ENCODE measurements at regions not wholly inside any gene's neighbourhood (a gene's known extent, or its start where the extent isn't known, plus 50 kb on each side); places are given as distances from the start of the nearest gene placed in this dataset.

GRCh38 chr9:13841746-13842462, 472.0 kb downstream of the NFIB start:
- FAIRE-seq, result no peak
- H3K9me3 ChIP-seq (replicated peaks; ENCODE audit: control insufficient read depth, insufficient read depth, low read depth, low read length), result no peaks in the 10 kb centered on the region
- no peaks in the 10 kb centered on the region for H3K9me1 ChIP-seq (ENCODE audit: control insufficient read depth, insufficient read depth, low read length)
- 3% methylated on average over 7 of the region's 7 CpGs for WGBS (ENCODE audit: insufficient coverage, low coverage, missing lambda C conversion rate)
- in situ Hi-C loops (cut with MboI), result no loop called here
- intact Hi-C loops (cut with micrococcal nuclease), result no loop called here
- H3K27ac ChIP-seq (ENCODE audit: extremely low read depth, low read depth, low read length), result no peak overlapping the region
- TF ChIP-seq CUX1 (CRISPR knock-in tag; IDR thresholded peaks at IDR 0.05), result no peak
- no peak for TF ChIP-seq SMARCA5 (IDR thresholded peaks at IDR 0.05)
- no peak for ATAC-seq
- ChIA-PET POLR2A (interaction anchor here (0.6 kb wide), 1 partner anchor 391 kb away, joined by 3 read pairs; no protein-coding TSS in a partner anchor), CTCF (ENCODE audit: low intra/inter-chr PET ratio) (no interaction called here)
- no peak overlapping the region for H3K9ac ChIP-seq (ENCODE audit: insufficient read depth in 1 of 2, low read depth in 2 of 2, low read length in 2 of 2)
- H2AFZ ChIP-seq (ENCODE audit: low read depth, low read length), result no peak overlapping the region
- H3K79me2 ChIP-seq (ENCODE audit: control insufficient read depth, insufficient read depth, low read length), result no peaks in the 10 kb centered on the region
- no peaks in the 10 kb centered on the region for H4K20me1 ChIP-seq (replicated peaks; ENCODE audit: control insufficient read depth, insufficient read depth, low read length)
- no peaks in the 10 kb centered on the region for H3K4me1 ChIP-seq (replicated peaks in 1 of 2; ENCODE audit: control insufficient read depth in 2 of 2, insufficient read depth in 2 of 2, low read length in 2 of 2)
- no peaks in the 10 kb centered on the region for H3K36me3 ChIP-seq (ENCODE audit: control insufficient read depth, insufficient read depth, low read length)
- no TSS peak for BruUV-seq (replicated peaks)
- no peaks in the 10 kb centered on the region for H3K27me3 ChIP-seq (ENCODE audit: control insufficient read depth in 2 of 2, insufficient read depth in 2 of 2, low read length in 2 of 2)
- no peak overlapping the region for H3K4me2 ChIP-seq (ENCODE audit: insufficient read depth, low read length)
- no peak overlapping the region for H3K4me3 ChIP-seq
- DNase-seq (ENCODE audit: extremely low read depth in 1 of 4, low spot score in 3 of 4), result no peak

Data from K562 (cell line).